Stimulated activated CD8-positive, alpha-beta memory T cell treated with anti-CD3 and anti-CD28 coated beads, Interleukin-15, amount 100 ng/mL, for 4 hours (primary cell): ENCODE measurements at regions not wholly inside any gene's neighbourhood (a gene's known extent, or its start where the extent isn't known, plus 50 kb on each side); places are given as distances from the start of the nearest gene placed in this dataset.

Source experiments
- DNase-seq, 2 donors: peaks; one replicate each; pipeline ENCODE4 v3.0.0-alpha.2; 2020; ENCODE audit warnings: low read depth in 2 of 2

DNA sequence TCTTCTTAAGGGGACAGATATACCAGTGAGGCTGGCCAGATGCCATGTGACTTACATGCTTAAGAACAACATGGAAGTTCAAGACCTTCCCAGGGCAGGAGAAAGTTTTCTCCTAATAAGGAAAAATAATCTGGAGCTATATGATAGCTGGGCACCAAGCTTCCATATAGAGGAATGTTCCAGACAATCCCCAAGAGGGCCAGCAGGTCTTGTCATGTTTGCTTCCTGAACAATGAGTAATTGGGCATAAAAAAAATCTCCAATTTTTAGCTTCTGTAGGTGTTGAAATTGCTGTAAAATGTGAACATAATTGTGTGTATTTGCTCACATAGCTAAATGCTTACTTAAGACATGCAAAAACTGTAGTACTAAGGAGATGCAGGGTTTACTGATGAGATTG lies 809.5 kb upstream of the PIK3C3 start:
- DNase-seq: no peak

DNA sequence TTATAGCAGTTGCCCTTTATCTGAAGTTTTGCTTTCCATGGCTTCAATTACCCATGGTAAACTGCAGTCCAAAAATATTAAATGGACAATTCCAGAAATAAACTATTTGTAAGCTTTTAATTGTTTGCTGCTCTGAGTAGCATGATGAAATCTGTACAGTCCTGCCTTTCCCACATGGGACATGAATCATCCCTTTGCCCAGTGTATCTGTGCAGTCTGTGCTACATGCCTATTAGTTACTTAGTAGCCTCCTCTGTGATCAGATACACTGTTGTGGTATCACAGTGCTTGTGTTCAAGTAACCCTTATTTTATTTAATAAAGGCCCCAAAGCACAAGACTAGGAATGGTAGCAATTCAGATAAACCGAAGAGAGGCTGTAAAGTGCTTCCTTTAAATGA lies 810.6 kb upstream of the PIK3C3 start:
- no peak for DNase-seq

DNA sequence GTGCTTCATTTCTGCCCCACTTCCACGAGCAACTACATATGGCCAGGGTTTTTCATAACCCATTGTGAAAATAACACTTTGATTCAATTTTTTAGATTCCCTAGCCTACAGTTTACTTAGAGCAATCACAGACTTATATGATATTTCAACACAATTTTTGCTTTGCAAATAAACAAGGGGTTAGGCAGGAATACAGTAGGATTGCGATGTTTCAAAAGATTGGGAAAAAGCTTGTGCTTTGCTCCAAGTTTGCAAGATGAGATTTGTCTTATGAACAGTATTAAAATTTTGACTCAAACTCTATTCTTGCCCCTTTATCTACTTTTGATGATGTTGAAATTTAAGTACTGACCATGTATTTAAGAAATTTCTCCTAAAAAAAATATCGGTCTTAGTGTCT lies 814.5 kb upstream of the PIK3C3 start:
- DNase-seq: no peak

DNA sequence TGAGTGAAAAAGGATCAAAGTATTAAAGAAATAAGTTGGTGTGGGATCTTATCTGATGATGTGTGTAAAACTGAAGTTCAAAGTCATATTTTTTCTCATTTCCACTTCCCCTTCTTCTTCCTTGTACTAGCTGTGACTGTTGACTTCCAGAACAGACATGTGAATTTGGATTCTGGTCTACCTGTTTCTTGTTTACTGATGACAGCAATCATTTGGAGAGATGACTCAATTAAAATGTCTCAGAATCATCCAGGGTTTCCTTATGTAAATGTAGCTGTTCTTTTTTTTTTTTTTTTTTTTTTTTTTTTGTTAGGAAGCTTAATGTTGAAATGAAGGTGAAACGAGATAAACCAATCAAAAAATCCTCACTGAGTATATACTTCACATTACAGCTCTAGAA lies 819.9 kb upstream of the PIK3C3 start:
- no peak for DNase-seq

DNA sequence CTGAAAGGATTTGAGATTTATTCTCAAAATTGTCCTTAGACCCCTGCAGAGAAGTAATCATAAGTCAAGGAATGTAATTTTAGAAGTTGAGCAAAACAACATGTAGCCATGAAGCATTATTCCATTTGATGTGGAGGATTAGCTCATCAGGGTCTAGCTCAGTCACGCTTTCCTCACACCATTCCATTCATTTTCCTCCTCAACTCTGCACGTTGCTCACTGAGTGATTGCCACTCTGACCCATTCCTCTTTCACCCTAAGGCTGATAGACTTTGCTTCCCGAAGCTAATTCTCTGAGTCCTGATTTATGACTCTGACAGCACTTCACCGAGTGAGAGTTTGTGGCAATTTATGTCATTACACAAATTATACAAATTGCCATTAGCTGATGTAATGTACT lies 820.6 kb upstream of the PIK3C3 start:
- DNase-seq: no peak

DNA sequence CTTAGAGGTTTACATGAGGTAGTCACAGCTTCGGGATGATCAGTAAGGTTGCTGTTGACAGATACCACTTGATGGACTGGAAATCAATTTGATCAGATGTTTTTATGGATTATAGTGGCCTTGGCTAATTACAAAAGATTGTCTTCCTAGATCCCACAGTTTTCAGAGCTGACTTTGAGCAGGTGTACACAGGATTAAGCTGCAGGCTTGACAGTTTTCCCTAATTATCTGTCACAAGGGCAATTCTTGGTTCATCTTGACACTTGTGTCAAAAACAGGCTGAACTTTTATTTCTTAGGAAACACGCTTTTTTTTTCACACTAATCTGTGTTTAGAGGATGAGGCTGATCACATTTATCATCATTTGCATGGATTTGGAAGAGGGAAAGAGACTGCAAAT lies 824.0 kb upstream of the PIK3C3 start:
- no peak for DNase-seq

DNA sequence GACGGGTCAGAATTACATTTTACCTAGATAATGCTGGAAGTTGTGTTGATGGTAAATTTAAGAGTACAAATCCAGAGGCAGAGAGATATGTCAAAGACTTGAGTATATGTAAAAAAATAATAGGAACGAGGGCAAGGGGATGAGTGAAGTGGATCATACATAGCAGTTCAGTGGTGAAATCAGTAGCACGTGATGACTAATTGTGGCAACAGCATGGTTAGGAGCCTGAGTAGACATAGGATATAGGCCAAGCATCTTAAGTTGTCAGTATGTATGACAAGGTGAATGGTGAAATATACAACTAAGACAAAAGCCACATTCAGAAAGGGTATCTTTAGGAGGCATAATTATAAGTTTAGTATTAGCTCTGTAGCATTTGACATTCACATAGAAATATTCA lies 826.5 kb upstream of the PIK3C3 start:
- no peak for DNase-seq

DNA sequence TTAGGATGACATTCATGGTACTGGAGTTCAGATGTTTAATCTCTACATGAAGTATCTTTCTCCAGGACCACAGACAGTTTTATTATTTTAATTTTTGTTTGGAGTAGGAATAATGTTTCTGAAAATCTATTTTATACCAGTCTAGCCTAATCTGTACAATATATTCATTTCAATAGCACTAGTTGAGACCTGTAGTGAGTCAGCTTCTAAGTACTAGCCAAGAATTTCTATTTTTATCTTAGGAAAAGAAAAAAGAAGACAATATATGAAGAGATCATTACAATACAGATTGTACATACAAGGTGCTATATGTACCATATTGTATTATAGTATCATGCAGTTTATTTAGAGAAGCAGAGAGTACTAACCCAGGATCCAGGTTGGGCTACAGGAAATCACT lies 826.9 kb upstream of the PIK3C3 start:
- DNase-seq: no peak

DNA sequence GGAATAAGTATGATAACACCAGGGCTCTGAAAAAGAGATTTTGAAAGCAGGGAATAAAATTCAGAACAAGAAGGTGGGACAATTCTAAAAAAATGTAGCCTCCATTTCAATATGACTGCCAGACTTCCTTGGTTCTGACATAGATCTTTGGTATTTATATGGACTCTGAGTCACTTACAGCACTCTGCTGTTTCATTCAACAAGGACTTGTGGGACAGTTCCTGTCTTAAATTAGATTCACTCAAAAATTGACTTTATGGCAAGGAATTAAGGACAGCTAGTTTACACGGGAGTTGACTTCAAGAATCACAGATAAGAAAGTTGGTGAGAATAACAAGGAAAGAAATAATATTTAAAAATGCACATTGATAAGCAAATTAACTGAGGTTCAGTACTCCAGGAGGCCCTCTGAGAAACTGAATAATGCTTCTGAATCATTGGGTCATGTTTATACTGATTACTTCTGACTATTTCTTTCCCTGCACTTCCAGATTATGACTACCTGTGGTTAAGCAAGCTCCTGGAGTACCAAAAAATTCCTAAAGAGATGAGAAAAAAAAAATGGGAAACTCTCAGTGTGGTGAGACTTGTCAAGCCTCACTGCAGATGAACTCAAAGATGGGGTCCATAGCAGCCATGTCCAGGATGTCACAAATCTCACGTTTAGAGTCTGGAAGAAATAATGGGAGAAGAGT lies 828.3 kb upstream of the PIK3C3 start:
- no peak for DNase-seq

DNA sequence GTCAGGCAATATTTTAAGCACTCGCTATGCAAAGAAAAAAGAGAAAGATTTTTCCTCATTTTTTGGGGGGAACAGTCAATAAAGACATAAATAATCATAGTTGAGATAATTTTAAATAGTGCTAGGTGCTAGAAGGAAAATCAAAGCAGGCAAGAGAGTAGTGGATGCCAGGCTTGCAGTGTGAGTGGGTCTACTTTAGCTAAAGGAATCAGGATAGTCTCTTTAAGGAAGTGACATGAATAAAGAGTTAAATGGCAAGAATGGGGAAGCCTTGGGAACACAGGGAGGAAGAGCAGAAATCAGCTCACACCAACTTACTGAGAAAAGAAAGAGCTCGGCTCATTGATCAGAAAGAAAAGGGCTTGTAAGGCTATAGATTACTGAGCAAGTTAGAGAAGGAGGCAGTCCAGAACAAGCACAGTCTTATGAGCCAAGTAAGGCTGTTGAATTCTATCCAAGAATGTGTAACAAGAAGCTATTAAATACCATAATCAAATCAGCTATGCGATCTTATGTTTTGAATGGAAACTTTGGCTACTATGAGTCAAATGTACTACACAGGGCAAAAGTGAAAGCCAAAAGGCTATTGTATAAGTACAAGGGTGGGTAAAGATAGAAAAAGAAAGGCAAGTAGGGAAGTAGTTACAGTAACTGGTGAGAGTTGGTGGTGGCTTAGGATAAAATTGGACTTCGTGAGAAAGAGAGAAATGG lies 833.8 kb upstream of the PIK3C3 start:
- no peak for DNase-seq

DNA sequence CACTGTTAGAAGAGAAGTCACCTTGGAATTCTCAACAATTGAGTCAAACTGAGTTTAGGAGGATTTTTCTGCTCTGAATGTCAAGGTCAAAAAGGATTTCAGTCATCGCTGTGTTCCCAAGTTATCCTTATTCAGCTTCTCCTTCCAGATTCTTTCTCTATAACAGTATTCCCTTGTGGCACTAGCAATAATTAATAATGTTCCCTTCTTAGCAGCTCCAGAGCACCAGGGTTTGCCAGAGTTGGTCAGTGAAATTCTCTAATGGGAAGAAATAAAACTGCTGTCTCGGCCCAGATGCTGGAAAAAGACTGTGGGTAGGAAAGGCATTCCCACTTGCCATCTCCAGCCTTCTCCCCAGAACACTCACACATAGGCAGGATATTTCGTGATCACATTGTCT lies 836.0 kb upstream of the PIK3C3 start:
- DNase-seq: no peak

DNA sequence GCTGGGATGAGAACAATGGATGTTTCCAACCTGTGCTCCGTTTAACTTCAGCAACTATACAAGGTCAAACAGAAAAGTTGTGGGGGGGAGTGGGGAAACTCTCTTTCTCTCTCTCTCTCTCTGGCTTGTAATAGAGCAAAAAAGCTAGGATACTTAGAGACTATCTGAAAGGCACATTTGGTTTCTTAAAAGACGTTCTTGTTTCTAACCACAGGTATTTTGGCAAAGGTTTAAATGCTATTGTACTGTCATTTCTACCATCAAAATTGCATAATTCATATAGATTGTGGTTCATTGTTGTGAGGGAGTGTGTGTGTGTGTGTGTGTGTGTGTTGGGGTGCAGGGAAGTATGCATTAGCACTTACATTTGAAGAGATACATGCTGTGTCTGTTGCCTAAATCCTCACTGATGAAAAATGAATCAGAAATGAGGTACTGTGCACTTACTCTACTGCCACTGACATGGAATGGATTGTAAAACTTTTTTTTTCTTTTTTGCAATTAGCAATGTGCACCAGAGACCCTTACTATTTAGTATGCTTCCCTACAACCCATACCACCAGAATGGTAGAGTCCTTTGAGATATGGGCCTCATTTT lies 841.0 kb upstream of the PIK3C3 start:
- DNase-seq: no peak

DNA sequence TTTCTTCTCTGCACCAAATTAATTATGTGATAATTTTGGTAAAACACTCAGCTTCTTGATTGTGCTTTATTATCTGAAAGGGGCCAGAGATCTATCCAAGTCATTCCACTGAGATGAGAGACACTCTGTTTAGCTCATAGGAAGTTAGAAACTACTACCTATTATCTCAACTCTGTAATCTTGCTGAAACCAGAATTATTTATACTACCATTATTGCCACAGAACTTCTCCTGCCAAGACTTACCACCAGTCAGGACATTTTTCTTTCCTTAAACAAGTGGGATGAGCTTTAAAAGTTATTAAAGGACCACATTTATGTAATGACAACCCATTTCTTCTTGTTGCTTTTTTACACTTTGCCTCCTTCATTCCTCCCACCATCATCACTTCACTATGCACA lies 855.6 kb upstream of the PIK3C3 start:
- no peak for DNase-seq

DNA sequence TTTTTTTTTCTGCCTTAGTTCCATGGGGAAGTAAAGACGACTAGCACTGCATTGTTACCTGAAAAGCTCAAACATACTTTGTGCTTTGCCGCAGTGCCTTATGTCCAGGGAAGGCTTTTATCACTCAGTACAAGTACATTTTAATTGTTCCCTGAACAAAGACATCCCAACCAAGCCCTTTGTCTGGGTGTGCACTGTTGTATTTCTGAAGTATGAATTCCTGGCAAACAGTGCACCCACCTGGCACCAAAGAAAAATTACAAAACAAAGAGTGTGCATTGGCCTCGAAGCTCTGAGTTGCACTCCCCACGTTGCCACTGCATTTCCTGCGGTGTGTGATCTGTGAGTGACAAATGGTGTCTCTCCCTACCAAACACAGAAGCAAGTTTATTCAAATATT lies 858.5 kb upstream of the PIK3C3 start:
- no peak for DNase-seq

DNA sequence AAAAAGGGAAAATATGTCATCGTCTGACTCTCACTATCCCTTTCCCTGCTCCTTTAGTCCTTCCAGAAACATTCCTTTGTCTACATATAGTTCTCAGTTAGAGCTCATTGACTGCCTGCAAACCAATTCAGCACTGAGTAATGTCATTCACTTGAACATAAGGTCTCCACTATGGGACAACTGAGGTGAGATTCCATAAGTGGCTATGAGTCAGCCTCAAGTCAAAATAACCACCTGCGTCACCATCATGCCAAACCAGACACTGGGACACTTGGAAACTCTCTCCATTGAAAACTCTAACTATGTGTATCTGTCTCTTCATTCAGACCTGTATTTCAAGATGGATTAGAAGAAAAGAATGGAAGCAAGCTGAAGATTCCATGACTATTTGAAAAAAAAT lies 878.0 kb upstream of the PIK3C3 start:
- DNase-seq: no peak

DNA sequence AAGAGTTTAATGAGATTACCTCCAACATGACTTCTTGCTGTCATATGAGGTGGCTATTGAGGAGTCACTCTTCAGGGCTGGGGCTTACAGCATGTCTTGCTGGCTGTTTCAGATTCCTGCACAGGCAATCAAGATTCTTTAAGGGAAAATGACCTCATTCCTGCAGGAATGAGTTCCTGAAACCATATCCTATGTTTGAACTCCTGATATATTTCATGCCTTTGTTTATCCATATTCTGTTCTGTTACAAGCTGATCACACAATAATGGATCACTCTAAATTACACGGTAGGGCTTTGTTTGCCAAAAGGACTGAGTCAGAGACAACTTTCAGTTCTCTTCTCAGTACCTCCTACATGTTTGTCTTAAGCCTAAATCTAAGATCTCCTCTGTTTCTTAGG lies 879.8 kb upstream of the PIK3C3 start:
- DNase-seq: no peak

DNA sequence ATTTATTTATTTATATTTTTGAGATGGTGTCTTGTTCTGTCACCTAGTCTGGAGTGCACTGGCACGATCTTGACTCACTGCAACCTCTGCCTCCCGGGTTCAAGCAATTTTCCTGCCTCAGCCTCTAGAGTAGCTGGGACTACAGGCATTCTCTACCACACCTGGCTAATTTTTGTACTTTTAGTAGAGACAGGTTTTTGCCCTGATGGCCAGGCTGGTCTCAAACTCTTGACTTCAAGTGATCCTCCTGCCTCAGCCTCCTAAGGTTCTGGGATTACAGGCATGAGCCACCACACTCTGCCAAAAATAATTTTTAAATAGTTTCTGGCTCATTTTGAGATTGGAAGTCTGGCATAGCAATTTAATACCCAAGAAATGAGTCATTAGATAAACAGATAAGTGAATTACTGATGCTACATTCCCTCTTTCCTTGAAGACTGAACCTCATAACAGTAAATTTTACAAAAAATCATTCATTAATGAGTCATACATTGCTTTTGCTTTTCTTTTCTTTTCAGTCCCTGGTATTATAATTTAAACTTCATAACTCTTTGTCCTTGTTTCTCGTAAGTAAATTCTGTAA lies 881.6 kb upstream of the PIK3C3 start:
- no peak for DNase-seq

DNA sequence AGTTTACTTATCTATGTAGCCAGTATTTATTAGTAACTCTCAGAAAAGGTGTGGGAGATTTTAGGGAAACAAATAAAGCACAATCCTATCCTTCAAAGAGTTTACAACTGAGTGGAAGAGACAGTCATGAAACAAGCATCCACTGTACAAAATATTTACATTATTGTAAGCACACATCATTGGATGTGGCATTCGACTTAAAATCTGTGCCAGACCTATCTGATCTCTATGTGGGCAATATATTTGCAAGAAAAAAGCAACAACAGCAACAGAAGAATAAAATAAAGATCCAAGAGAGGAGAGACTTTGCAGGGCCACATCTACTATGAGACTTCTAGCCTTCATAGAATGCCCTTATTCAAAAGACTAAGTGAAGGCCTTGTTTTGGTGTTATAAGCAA lies 882.1 kb upstream of the PIK3C3 start:
- no peak for DNase-seq

DNA sequence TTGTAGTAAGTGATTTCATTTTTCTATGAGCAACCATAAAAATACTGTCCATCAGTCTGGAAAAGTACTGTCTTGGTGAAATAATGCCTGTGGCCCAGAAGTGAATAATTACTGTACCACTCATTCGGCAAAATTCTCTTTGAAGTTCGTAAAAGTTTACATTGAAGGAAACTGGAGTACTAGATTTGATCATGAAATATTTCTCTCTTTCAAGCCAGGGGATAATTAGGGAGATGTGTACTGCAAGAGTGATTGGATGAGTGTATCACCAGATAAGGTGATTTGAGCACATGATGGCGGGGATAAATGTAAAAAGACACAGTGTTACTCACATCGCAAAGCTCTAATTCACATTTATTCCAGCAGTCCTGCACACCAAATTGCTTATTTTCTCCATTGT lies 883.2 kb upstream of the PIK3C3 start:
- DNase-seq: no peak

DNA sequence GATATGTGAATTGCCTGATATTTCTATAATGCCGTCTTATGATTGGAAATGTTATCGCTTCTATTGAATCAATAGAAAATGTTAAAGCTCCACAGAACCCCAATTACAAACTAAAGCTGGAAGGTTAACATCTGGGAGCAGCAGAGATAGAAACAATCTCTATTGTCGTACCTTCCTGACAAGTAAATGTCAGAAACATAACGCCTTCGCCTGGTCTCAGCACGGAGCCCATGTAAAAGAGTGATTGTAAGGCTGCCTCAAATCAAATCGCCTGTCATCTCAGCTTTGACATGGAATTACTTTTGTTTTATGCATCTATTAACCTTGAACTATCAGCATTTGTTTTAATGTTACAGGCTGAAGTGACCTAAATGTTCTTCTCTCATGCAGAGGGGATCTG lies 885.9 kb upstream of the PIK3C3 start:
- DNase-seq: no peak

DNA sequence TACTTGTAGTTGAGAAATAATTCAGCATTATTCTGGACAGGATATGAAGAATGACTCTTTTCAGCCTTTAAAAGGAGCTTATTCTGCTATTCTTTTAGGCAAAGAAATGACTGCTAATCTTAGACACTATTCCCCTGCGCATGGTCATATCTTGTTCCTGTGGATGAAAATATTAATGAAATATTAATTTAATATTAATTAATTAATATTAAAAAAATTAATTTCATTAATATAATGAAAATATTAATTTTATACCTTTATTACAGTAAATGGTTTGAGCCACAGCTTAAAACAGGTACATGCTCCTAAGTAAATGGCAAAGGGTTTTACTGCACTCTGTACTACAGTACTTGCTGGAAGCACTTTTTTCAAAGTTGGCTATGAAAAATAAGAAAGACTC lies 890.1 kb upstream of the PIK3C3 start:
- DNase-seq: no peak

DNA sequence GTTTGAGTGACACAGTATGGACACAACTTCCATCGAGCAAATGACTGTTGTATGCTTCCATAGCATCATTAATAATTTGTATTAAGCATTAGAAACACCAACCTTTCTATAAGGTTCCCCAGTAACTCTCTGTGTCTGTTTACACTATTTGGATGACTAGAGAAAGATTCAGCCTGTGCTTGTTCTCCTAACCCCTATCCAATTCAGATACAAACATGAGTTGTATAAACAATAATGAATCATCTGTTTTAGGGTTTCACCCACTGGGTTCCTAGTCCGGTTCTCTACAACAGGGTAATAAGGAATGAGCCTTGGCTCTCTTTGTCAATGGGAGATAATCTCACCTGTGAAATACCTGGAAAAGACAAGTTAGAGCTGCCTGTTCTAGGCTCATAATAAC lies 894.1 kb upstream of the PIK3C3 start:
- no peak for DNase-seq

DNA sequence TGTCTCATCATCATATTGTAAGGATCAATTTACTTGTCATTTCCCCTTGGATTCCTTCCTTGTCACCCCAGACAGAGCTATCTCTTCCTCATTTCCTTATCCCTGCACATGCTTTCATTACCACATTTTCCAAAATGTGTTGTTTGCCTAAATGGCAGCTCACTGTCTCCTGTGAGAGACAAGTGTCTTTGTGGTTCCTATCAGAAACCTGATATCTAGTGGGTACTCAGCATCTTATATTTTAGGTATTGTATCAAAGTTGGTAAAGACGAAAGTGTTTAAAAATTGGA lies 896.0 kb upstream of the PIK3C3 start:
- DNase-seq: no peak
